PC-9 (cell line): ENCODE measurements at regions not wholly inside any gene's neighbourhood (a gene's known extent, or its start where the extent isn't known, plus 50 kb on each side); places are given as distances from the start of the nearest gene placed in this dataset.

ENCODE experiments used
- CTCF ChIP-seq: fragments of 200-600 bp; sonication (generic); conservative IDR thresholded peaks from 2 replicates; pipeline ENCODE4 v1.6.1; 2017; ENCODE audit warnings: mixed run types, antibody characterized with exemption, mild to moderate bottlenecking, moderate library complexity
- EZH2 ChIP-seq: fragments of 200-600 bp; sonication (generic); IDR thresholded peaks from 2 replicates; pipeline ENCODE4 v1.8.0; 2017; ENCODE audit warnings: antibody characterized with exemption, low read depth

DNA sequence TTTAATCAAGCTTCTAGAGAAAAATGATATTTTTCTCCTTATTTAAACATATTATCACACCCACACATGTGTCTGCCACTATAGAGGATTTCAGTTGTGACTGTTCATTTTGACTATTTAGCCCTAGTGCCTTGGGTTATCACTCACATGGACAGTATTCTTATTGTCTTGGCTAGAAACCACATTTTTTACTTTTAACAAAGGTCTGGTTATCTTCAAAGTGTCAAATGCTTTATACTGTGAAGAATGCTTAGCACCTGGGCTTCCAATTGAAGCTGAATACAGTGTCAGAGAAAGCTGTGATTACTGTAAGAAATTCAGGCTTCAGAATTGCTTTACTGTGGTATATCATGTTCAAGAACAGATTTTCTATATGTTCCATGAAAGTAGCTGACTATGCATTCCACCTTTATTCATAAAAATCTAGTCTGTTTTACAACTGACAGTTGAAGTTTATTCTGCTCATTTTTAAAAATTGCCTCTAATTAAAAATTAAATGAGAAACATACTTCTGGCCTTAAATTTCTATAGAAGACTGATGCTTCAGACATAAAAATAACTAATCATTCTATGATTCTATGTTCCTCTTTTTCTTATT lies 278.6 kb downstream of the SEMA3D start:
- TF ChIP-seq CTCF (no peak), EZH2 (no peak)
